ENCODE measurements at regions not wholly inside any gene's neighbourhood (a gene's known extent, or its start where the extent isn't known, plus 50 kb on each side); places are given as distances from the start of the nearest gene placed in this dataset.
"Not testable (repeated sequence)": the region's sequence is repeated elsewhere in the genome, so short reads cannot be mapped to it uniquely, and the experiment has no call there.

GRCh38 chr16:29607428-29607823 is 55.6 kb upstream of the SPN start:
- peak in 1 of 2 donors; percentile 53 for DNase-seq (ENCODE audit: low read depth in 2 of 2)
- peaks cover 14% of the 10 kb centered on the region for H3K79me2 ChIP-seq (ENCODE audit: control insufficient read depth, insufficient read depth, low read length)

GRCh38 chr16:29612381-29613306 is 50.4 kb upstream of the SPN start:
- DNase-seq (ENCODE audit: low read depth in 2 of 2), result peak in 1 of 2 donors; percentile 11
- Histone ChIP-seq H2AFZ (ENCODE audit: low read length) (peak overlapping the region; percentile 76), H3K27ac (ENCODE audit: insufficient read depth, low read length) (peak overlapping the region; percentile 84), H3K4me2 (ENCODE audit: extremely low read depth, insufficient read depth, low read length) (peak overlapping the region; percentile 78), H3K4me3 (replicated peaks in 1 of 4; ENCODE audit: control extremely low read depth in 1 of 4, insufficient read depth in 1 of 4, low read depth in 3 of 4, low read length in 4 of 4) (peak overlapping the region; percentile 60 to 65 (median 64)), H3K9ac (ENCODE audit: insufficient read depth, low read length) (peak overlapping the region; percentile 77)
- not testable (repeated sequence) for H3K27me3 ChIP-seq (ENCODE audit: control insufficient read depth, insufficient read depth, low read length); H3K79me2 ChIP-seq (ENCODE audit: control insufficient read depth, insufficient read depth, low read length); H3K36me3 ChIP-seq (ENCODE audit: control insufficient read depth, insufficient read depth, low read length); H3K4me1 ChIP-seq (ENCODE audit: control insufficient read depth, extremely low read depth, insufficient read depth, low read length); H3K9me3 ChIP-seq (ENCODE audit: control insufficient read depth, insufficient read depth, low read depth, low read length); H4K20me1 ChIP-seq (ENCODE audit: control insufficient read depth, extremely low read depth, insufficient read depth, low read length)

More at GRCh38 chr16:29607428-29607823, 55.6 kb upstream of the SPN start:
- not testable (repeated sequence) for H3K4me3 ChIP-seq (replicated peaks in 1 of 4; ENCODE audit: control extremely low read depth in 1 of 4, insufficient read depth in 1 of 4, low read depth in 3 of 4, low read length in 4 of 4); H3K9ac ChIP-seq (ENCODE audit: insufficient read depth, low read length); H4K20me1 ChIP-seq (ENCODE audit: control insufficient read depth, extremely low read depth, insufficient read depth, low read length); H3K9me3 ChIP-seq (ENCODE audit: control insufficient read depth, insufficient read depth, low read depth, low read length); H3K27ac ChIP-seq (ENCODE audit: insufficient read depth, low read length); H3K4me1 ChIP-seq (ENCODE audit: control insufficient read depth, extremely low read depth, insufficient read depth, low read length); H2AFZ ChIP-seq (ENCODE audit: low read length); H3K36me3 ChIP-seq (ENCODE audit: control insufficient read depth, insufficient read depth, low read length); H3K4me2 ChIP-seq (ENCODE audit: extremely low read depth, insufficient read depth, low read length); H3K27me3 ChIP-seq (ENCODE audit: control insufficient read depth, insufficient read depth, low read length)
